ENCODE measurements at regions not wholly inside any gene's neighbourhood (a gene's known extent, or its start where the extent isn't known, plus 50 kb on each side); places are given as distances from the start of the nearest gene placed in this dataset.

DNA sequence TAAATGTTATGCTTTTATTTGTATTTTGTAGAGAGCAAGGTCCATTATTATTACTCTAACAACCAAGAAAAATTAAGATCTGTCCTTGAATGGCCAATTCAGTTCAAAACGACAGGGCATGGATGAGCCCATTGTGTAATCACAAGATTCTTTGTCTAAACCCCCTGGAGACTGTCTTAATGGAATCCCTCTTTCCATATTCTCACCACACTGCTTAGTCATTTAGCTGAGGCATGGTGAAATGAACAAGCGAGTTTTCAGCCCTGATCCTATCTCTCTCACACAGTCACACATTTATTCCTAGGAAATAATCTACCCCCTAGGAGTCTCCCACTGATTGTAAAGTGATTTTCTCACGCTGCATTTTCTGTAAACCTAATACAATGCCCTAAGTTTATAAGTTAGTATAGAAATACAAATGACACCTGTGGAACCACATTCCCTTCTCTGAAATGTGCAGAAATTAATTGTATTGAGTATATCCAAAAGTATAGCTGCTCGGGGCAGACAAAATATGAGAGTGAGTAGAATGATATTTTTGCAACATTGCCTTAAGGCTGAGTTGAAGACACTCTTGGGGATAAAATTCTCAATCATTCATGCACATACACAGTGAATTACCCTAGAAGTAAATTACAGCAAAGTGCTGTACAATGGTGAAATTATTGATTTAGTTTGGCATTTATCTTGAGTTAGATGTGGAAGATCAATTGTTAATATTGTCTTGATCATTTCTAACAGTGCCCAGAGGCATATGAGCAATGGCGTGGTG, 119.7 kb upstream of the PCDH7 start:
- TF ChIP-seq CTCF (IDR thresholded peaks at IDR 0.05; ENCODE audit: low read length, missing control alignments): no peak
- no peak overlapping the region for H3K4me3 ChIP-seq (replicated peaks; ENCODE audit: low read depth, low read length)
- peak; percentile 57 for DNase-seq (ENCODE audit: low read depth)

DNA sequence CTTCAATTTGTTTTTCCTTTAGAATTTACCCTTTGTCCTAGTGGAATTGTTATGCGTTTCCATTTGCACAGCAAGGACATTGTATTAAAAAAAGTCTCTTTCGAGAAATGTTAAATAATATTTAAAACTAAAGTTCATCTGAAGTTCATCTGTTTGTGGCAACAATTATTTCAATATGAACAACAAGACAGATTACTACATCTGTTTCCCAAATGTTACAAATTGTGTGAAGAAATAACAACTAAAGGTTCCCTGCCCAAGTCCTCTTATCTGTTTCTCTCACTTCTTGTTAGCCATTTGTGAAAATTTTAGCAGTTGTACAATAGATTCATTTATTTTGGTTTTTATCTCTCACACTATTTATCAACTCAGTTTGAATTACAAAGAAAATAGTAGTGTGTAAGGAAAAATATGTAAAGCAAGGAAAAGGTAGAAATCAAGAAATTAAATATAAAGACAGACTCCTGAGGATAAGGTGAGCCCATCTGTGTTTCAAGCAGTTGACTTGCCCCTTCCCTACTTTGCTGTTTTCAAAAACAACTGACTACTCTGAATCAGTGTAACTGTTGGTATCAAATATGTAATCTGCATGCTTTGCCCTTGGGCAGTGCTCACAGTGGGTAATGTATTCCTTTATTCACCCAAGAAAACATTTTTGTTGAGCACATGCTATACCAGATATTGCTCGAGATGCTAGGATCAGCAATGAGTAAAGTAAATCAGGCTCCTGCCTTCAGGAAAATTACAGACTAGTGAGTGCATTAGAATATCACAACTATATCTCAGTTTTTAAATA, 118.9 kb upstream of the PCDH7 start:
- no peak overlapping the region for H3K4me3 ChIP-seq (replicated peaks; ENCODE audit: low read depth, low read length)
- no peak for DNase-seq (ENCODE audit: low read depth)
- no peak for TF ChIP-seq CTCF (IDR thresholded peaks at IDR 0.05; ENCODE audit: low read length, missing control alignments)

- H3K4me3 ChIP-seq (replicated peaks; ENCODE audit: low read depth, low read length): no peak overlapping the region
- peak; percentile 20 for DNase-seq (ENCODE audit: low read depth)
- TF ChIP-seq CTCF (IDR thresholded peaks at IDR 0.05; ENCODE audit: low read length, missing control alignments): no peak
Observed at GRCh38 chr4:30605616-30606190, 114.5 kb upstream of the PCDH7 start.

GRCh38 chr4:30610361-30610760, 109.8 kb upstream of the PCDH7 start:
- TF ChIP-seq CTCF (IDR thresholded peaks at IDR 0.05; ENCODE audit: low read length, missing control alignments): no peak
- no peak overlapping the region for H3K4me3 ChIP-seq (replicated peaks; ENCODE audit: low read depth, low read length)
- peak; percentile 12 for DNase-seq (ENCODE audit: low read depth)

- peak; percentile 49 for DNase-seq (ENCODE audit: low read depth)
- no peak for TF ChIP-seq CTCF (IDR thresholded peaks at IDR 0.05; ENCODE audit: low read length, missing control alignments)
- H3K4me3 ChIP-seq (replicated peaks; ENCODE audit: low read depth, low read length): no peak overlapping the region
Observed at GRCh38 chr4:30614771-30615170, 105.4 kb upstream of the PCDH7 start.

DNA sequence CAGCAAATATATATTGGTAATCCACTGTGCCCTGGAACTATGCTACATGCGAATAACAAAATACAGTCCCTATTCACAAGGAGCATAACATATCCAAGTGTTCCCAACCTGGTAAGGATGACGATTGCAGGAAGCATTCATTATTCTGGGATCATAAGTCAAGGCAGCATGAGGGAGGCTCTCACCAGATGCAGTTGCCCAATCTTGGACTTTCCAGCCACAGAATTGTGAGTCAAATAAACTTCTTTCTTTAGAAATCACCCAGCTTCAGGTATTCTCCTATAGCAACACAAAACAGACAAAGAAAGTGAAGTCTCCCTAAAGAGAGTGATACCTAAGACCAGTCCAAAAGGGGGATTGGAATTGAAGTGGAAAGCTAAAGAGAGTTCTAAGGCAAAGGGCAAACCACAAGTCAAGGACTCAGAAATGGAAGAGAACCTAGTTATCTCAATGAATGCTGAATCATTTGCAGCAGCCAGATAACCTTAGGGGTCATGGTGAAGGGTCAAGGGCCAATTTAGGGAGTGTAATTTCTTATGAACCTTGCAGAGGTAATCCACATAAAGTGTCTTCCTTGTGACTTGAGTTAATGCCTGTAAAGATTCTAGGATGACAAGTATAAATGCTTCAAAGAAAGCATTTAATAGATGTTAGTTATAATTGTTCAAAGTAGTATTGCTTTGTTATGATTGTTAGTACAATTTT, 103.1 kb upstream of the PCDH7 start:
- H3K4me3 ChIP-seq (replicated peaks; ENCODE audit: low read depth, low read length): no peak overlapping the region
- peak; percentile 86 for DNase-seq (ENCODE audit: low read depth)
- no peak for TF ChIP-seq CTCF (IDR thresholded peaks at IDR 0.05; ENCODE audit: low read length, missing control alignments)
